HepG2 (cell line): ENCODE measurements at regions not wholly inside any gene's neighbourhood (a gene's known extent, or its start where the extent isn't known, plus 50 kb on each side); places are given as distances from the start of the nearest gene placed in this dataset.
A peak's percentile ranks its signal among the peaks of the same experiment; 100 is the strongest.

Source experiments
- ATAC-seq: fragments of 200-7000 bp; cut with Tn5 transposase; 3 replicates; pipeline ENCODE4 v1.9.1; 2020; ENCODE audit warnings: mild to moderate bottlenecking, moderate library complexity
- BruUV-seq: library from RNA; stranded (reverse); fragments of 400-500 nt; replicated peaks from 2 replicates; lab custom pipeline; 2021; lab: Mats Ljungman, UMichigan
- CTCF ChIA-PET: fragments of 300-600 bp; formaldehyde crosslinking; extraction: SDS; loops from one replicate; lab custom pipeline; 2021; ENCODE audit warnings: low total read pairs, inconsistent platforms, low intra/inter-chr PET ratio; lab: Yijun Ruan, JAX
- POLR2A ChIA-PET: fragments of 350-600 bp; sonication (Branson Sonifier 250); formaldehyde crosslinking; loops from one replicate; lab custom pipeline; 2020; ENCODE audit warnings: antibody characterized with exemption, inconsistent platforms; lab: Yijun Ruan, JAX
- DNase-seq: peaks from one replicate; pipeline ENCODE4 v3.0.0-alpha.2; 2015; ENCODE audit warnings: low spot score
- FAIRE-seq: peaks from 3 replicates; lab custom pipeline; 2011; peaks lifted over from hg19 to GRCh38; lab: Jason Lieb, UNC
- H2AFZ ChIP-seq: one replicate; pipeline ENCODE4 v1.6.1; 2011; ENCODE audit warnings: low read length, inconsistent platforms
- H3K27ac ChIP-seq: fragments of 300-600 bp; 3 replicates; pipeline ENCODE4 v1.8.0; 2011; ENCODE audit warnings: mixed run types, mild to moderate bottlenecking, mixed read lengths, low read length, inconsistent platforms; ENCODE audit not compliant: insufficient read depth; ENCODE audit errors: extremely low read length
- H3K27me3 ChIP-seq, 2 experiments: fragments of 200-600 bp in 1 of 2; 2 replicates in 1 of 2; 3 replicates in 1 of 2; pipeline versions ENCODE4 v1.6.0 to v1.8.0; 2011; ENCODE audit warnings: low read length in 2 of 2, mild to moderate bottlenecking in 2 of 2, moderate library complexity in 2 of 2, inconsistent platforms in 1 of 2; ENCODE audit not compliant: insufficient read depth in 2 of 2, control insufficient read depth in 1 of 2
- H3K36me3 ChIP-seq, 2 experiments: fragments of 200-600 bp in 1 of 2; replicated peaks in 1 of 2; 2 replicates in 1 of 2; 3 replicates in 1 of 2; pipeline versions ENCODE4 v1.5.1 to v1.8.0; 2011; ENCODE audit warnings: low read length in 2 of 2, inconsistent platforms in 1 of 2; ENCODE audit not compliant: insufficient read depth in 2 of 2, control insufficient read depth in 1 of 2
- H3K4me1 ChIP-seq: 2 replicates; pipeline ENCODE4 v1.5.1; 2012; ENCODE audit warnings: low read length, inconsistent platforms; ENCODE audit not compliant: insufficient read depth
- H3K4me2 ChIP-seq: 2 replicates; pipeline ENCODE4 v1.6.0; 2011; ENCODE audit warnings: low read depth, low read length, inconsistent platforms
- H3K4me3 ChIP-seq, 3 experiments: fragments of 200-600 bp in 1 of 3; sonication (generic), shearing (Covaris generic) in 1 of 3; replicated peaks in 1 of 3; 2 replicates each; pipeline ENCODE4 v1.5.1; 2011 to 2016; ENCODE audit warnings: low read length in 3 of 3, inconsistent platforms in 2 of 3, low read depth in 2 of 3, mild to moderate bottlenecking in 2 of 3, control low read depth in 1 of 3, mixed read lengths in 1 of 3; ENCODE audit not compliant: insufficient read depth in 1 of 3
- H3K79me2 ChIP-seq: one replicate; pipeline ENCODE4 v1.6.1; 2011; ENCODE audit warnings: low read length, inconsistent platforms; ENCODE audit not compliant: insufficient read depth
- H3K9ac ChIP-seq: 2 replicates; pipeline ENCODE4 v1.6.0; 2011; ENCODE audit warnings: mild to moderate bottlenecking, low read depth, low read length, inconsistent platforms; ENCODE audit not compliant: insufficient read depth
- H3K9me3 ChIP-seq: 2 replicates; pipeline ENCODE4 v1.5.1; 2012; ENCODE audit warnings: mild to moderate bottlenecking, low read length
- H4K20me1 ChIP-seq: 2 replicates; pipeline ENCODE4 v1.6.0; 2011; ENCODE audit warnings: inconsistent platforms, mild to moderate bottlenecking, low read length, moderate library complexity; ENCODE audit not compliant: insufficient read depth
- AKNA ChIP-seq: sonication (generic); formaldehyde crosslinking; IDR thresholded peaks from 2 replicates; pipeline ENCODE4 v1.4.0; 2020; ENCODE audit warnings: missing genetic modification reagents, borderline replicate concordance
- RBM22 ChIP-seq: fragments of 200-400 bp; formaldehyde crosslinking; optimal IDR thresholded peaks from 2 replicates; pipeline ENCODE3; 2017; ENCODE audit warnings: mild to moderate bottlenecking, low read length, moderate library complexity
- ZNF337 ChIP-seq: sonication (generic); formaldehyde crosslinking; IDR thresholded peaks from 2 replicates; pipeline ENCODE4 v1.5.1; 2020; ENCODE audit warnings: missing genetic modification reagents, low read depth, mild to moderate bottlenecking, borderline replicate concordance
- WGBS: methylation state at CpG from one replicate; pipeline ENCODE4 v1.1.6; 2017; ENCODE audit warnings: low lambda C conversion rate; 5-methylcytosine and 5-hydroxymethylcytosine counted together
- in situ Hi-C: cut with HindIII; loops from 2 replicates; pipeline ENCODE4 v1.10.0; 2017; ENCODE audit warnings: low pct_unique_long_range_greater_than_20kb; ENCODE audit not compliant: extremely low pct_ligation_motif_present
- intact Hi-C: fragments of 100-400 bp; cut with micrococcal nuclease; formaldehyde crosslinking; loops from one replicate; pipeline ENCODE4 v1.10.0; 2022; ENCODE audit not compliant: unreplicated experiment

GRCh38 chr18:22657619-22658018 lies 239.9 kb upstream of the CTAGE1 start (continued):
- TF ChIP-seq AKNA (CRISPR knock-in tag): no peak
- TF ChIP-seq, all 625 proteins: peak for 0

GRCh38 chr18:22658318-22658717 lies 240.6 kb upstream of the CTAGE1 start:
- no peaks in the 10 kb centered on the region for H3K79me2 ChIP-seq
- peaks cover 28% of the 10 kb centered on the region for H3K9me3 ChIP-seq
- H3K27me3 ChIP-seq: no peaks in the 10 kb centered on the region
- 0% methylated on average over 2 of the region's 2 CpGs for WGBS
- ChIA-PET CTCF (no interaction called here), POLR2A (no interaction called here)
- in situ Hi-C loops (no loop called here), intact Hi-C loops (no loop called here)
- H3K4me3 ChIP-seq: no peak overlapping the region
- no peak overlapping the region for H3K9ac ChIP-seq
- no peak overlapping the region for H3K27ac ChIP-seq
- H4K20me1 ChIP-seq: no peaks in the 10 kb centered on the region
- H3K36me3 ChIP-seq: no peaks in the 10 kb centered on the region
- DNase-seq (no peak), ATAC-seq (no peak)
- H2AFZ ChIP-seq: no peak overlapping the region
- no peak overlapping the region for H3K4me2 ChIP-seq
- peak; percentile 58; the same call in 1 of the 2 replicates for TF ChIP-seq ZNF337 (CRISPR knock-in tag)
- no peak for TF ChIP-seq RBM22
- TF ChIP-seq, all 625 proteins: peak for 1
- no peaks in the 10 kb centered on the region for H3K4me1 ChIP-seq
- no peak for FAIRE-seq
- BruUV-seq: no TSS peak
